Lower leg skin (tissue), 3 donors: ENCODE measurements at regions not wholly inside any gene's neighbourhood (a gene's known extent, or its start where the extent isn't known, plus 50 kb on each side); places are given as distances from the start of the nearest gene placed in this dataset.

ENCODE experiments used
- POLR2A ChIP-seq, 2 donors: fragments of 450-650 bp; IDR thresholded peaks; one replicate each; pipeline ENCODE4 v1.6.1; 2016 to 2017; ENCODE audit warnings: antibody characterized with exemption in 2 of 2, mild to moderate bottlenecking in 1 of 2, moderate library complexity in 1 of 2
- TF ChIP-seq, protein P1 (sequence below), 3 donors: fragments of 450-650 bp; IDR thresholded peaks; one replicate each; pipeline ENCODE4 v1.5.1; 2016; ENCODE audit warnings: antibody characterized with exemption in 3 of 3, mild to moderate bottlenecking in 3 of 3, moderate library complexity in 2 of 3

DNA sequence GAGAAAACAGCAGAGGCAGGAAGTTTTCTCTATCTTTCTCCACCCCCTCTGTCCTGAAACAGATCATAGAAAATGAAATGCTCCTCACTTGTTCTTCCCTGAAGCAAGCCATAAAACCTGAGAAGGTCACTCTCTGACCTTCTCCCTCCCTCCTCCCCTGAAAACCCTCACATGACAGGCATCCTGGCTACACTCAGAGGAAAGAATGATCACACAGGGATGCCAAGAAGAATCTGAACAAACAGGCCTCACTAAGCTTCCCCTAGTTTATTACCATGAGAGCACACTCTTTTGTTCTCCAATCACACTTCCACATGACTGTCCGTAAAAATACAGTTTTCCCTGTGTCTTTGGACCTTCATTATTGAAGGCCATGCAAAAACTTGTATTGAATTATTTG is 300.1 kb downstream of the BUD13 start:
- TF ChIP-seq, protein P1, sequence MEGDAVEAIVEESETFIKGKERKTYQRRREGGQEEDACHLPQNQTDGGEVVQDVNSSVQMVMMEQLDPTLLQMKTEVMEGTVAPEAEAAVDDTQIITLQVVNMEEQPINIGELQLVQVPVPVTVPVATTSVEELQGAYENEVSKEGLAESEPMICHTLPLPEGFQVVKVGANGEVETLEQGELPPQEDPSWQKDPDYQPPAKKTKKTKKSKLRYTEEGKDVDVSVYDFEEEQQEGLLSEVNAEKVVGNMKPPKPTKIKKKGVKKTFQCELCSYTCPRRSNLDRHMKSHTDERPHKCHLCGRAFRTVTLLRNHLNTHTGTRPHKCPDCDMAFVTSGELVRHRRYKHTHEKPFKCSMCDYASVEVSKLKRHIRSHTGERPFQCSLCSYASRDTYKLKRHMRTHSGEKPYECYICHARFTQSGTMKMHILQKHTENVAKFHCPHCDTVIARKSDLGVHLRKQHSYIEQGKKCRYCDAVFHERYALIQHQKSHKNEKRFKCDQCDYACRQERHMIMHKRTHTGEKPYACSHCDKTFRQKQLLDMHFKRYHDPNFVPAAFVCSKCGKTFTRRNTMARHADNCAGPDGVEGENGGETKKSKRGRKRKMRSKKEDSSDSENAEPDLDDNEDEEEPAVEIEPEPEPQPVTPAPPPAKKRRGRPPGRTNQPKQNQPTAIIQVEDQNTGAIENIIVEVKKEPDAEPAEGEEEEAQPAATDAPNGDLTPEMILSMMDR (IDR thresholded peaks at IDR 0.05) = no peak
- no peak for TF ChIP-seq POLR2A (IDR thresholded peaks at IDR 0.05)
